ENCODE measurements at regions not wholly inside any gene's neighbourhood (a gene's known extent, or its start where the extent isn't known, plus 50 kb on each side); places are given as distances from the start of the nearest gene placed in this dataset.

GRCh38 chr5:142437563-142437962 is 112.7 kb upstream of the SPRY4 start:
- TF ChIP-seq CTCF (conservative IDR thresholded peaks at IDR 0.05; ENCODE audit: low read depth, low read length) (no peak), EZH2phosphoT487 (IDR thresholded peaks at IDR 0.05; ENCODE audit: borderline replicate concordance, low read length) (no peak)

Data from PC-3 (cell line).